H1 (cell line): ENCODE measurements at regions not wholly inside any gene's neighbourhood (a gene's known extent, or its start where the extent isn't known, plus 50 kb on each side); places are given as distances from the start of the nearest gene placed in this dataset.

Experiments
- CTCF ChIA-PET: fragments of 300-600 bp; sonication (Branson Sonifier 250); formaldehyde crosslinking; loops from one replicate; lab custom pipeline; 2021; ENCODE audit not compliant: partially characterized antibody; lab: Charles Lee
- POLR2A ChIA-PET: fragments of 300-600 bp; sonication (Branson Sonifier 250); formaldehyde crosslinking; loops from one replicate; lab custom pipeline; 2021; ENCODE audit warnings: inconsistent platforms; ENCODE audit not compliant: partially characterized antibody; lab: Charles Lee
- DNase-seq, 2 experiments: peaks; one replicate each; pipeline versions ENCODE4 v3.0.0 to v3.0.0-alpha.2; 2010 to 2022; ENCODE audit warnings: low spot score in 2 of 2, low read depth in 1 of 2, mixed read lengths in 1 of 2
- FAIRE-seq: peaks from 2 replicates; lab custom pipeline; 2011; peaks lifted over from hg19 to GRCh38; lab: Jason Lieb, UNC
- H2AFZ ChIP-seq: 2 replicates; pipeline ENCODE4 v1.8.1; 2012; ENCODE audit warnings: low read length, inconsistent platforms
- H2AK5ac ChIP-seq: 2 replicates; pipeline ENCODE4 v1.6.1; 2013; ENCODE audit warnings: low read depth, low read length
- H2BK120ac ChIP-seq: replicated peaks from 2 replicates; pipeline ENCODE3; 2013; ENCODE audit warnings: low read depth, low read length, inconsistent platforms
- H2BK12ac ChIP-seq: 2 replicates; pipeline ENCODE4 v1.6.1; 2013; ENCODE audit warnings: low read depth, low read length
- H2BK15ac ChIP-seq: 2 replicates; pipeline ENCODE4 v1.6.1; 2013; ENCODE audit warnings: low read length
- H2BK20ac ChIP-seq: 2 replicates; pipeline ENCODE4 v1.6.1; 2013; ENCODE audit warnings: low read length
- H2BK5ac ChIP-seq: 2 replicates; pipeline ENCODE4 v1.6.1; 2013; ENCODE audit warnings: low read depth, low read length
- H3K14ac ChIP-seq: 2 replicates; pipeline ENCODE4 v1.6.1; 2013; ENCODE audit warnings: inconsistent platforms; ENCODE audit not compliant: insufficient read length
- H3K18ac ChIP-seq: 2 replicates; pipeline ENCODE4 v1.6.1; 2013; ENCODE audit warnings: low read length; ENCODE audit errors: extremely low read depth
- H3K23ac ChIP-seq: 2 replicates; pipeline ENCODE4 v1.6.1; 2013; ENCODE audit warnings: inconsistent platforms; ENCODE audit not compliant: insufficient read length
- H3K23me2 ChIP-seq: 2 replicates; pipeline ENCODE4 v1.6.1; 2013; ENCODE audit warnings: low read depth, low read length
- H3K27ac ChIP-seq: 2 replicates; pipeline ENCODE4 v1.6.1; 2011; ENCODE audit warnings: low read depth, low read length, inconsistent platforms
- H3K27me3 ChIP-seq, 4 experiments: replicated peaks in 1 of 4; 1 replicate in 1 of 4; 2 replicates in 3 of 4; pipeline versions ENCODE4 v1.6.1 to v1.8.1; 2011 to 2013; ENCODE audit warnings: low read length in 3 of 4, mild to moderate bottlenecking in 3 of 4, inconsistent platforms in 2 of 4, mixed read lengths in 2 of 4, moderate library complexity in 1 of 4; ENCODE audit not compliant: control insufficient read depth in 3 of 4, insufficient read depth in 3 of 4; ENCODE audit errors: extremely low read depth in 1 of 4
- H3K36me3 ChIP-seq, 4 experiments: 2 replicates each; pipeline versions ENCODE4 v1.6.1 to v1.8.1; 2011 to 2013; ENCODE audit warnings: mild to moderate bottlenecking in 4 of 4, low read length in 3 of 4, moderate library complexity in 2 of 4, control low read depth in 1 of 4, inconsistent platforms in 1 of 4; ENCODE audit not compliant: insufficient read depth in 4 of 4, control insufficient read depth in 2 of 4
- H3K4ac ChIP-seq: replicated peaks from 2 replicates; pipeline ENCODE3; 2013; ENCODE audit warnings: low read length, low read depth, mixed read lengths, inconsistent platforms; ENCODE audit not compliant: insufficient read length
- H3K4me1 ChIP-seq, 4 experiments: replicated peaks in 1 of 4; 1 replicate in 1 of 4; 2 replicates in 3 of 4; pipeline versions ENCODE4 v1.6.1 to v1.8.1; 2011 to 2013; ENCODE audit warnings: low read length in 3 of 4, inconsistent platforms in 2 of 4, mixed read lengths in 1 of 4; ENCODE audit not compliant: insufficient read depth in 4 of 4, control insufficient read depth in 3 of 4
- H3K4me2 ChIP-seq, 2 experiments: 2 replicates each; pipeline versions ENCODE4 v1.6.1 to v1.8.1; 2011 to 2013; ENCODE audit warnings: low read depth in 2 of 2, low read length in 2 of 2, control low read depth in 1 of 2, inconsistent platforms in 1 of 2, mild to moderate bottlenecking in 1 of 2; ENCODE audit not compliant: insufficient read depth in 1 of 2
- H3K4me3 ChIP-seq, 4 experiments: fragments of 200-600, 300-600 bp in 1 of 4; sonication (generic), shearing (Covaris generic), sonication (Bioruptor Twin) in 1 of 4; 2 replicates each; pipeline versions ENCODE4 v1.5.1 to v1.8.1; 2011 to 2016; ENCODE audit warnings: low read length in 4 of 4, low read depth in 3 of 4, control low read depth in 2 of 4, inconsistent platforms in 2 of 4, mild to moderate bottlenecking in 2 of 4, mixed read lengths in 1 of 4, moderate library complexity in 1 of 4; ENCODE audit not compliant: insufficient read depth in 2 of 4; ENCODE audit errors: extremely low read depth in 1 of 4
- H3K56ac ChIP-seq: replicated peaks from 2 replicates; pipeline ENCODE3; 2013; ENCODE audit warnings: low read depth, mild to moderate bottlenecking, mixed read lengths, low read length, inconsistent platforms; ENCODE audit not compliant: insufficient read length
- H3K79me1 ChIP-seq: 2 replicates; pipeline ENCODE4 v1.6.1; 2013; ENCODE audit warnings: low read depth, low read length, control low read depth
- H3K79me2 ChIP-seq, 2 experiments: 2 replicates each; pipeline versions ENCODE4 v1.6.1 to v1.8.1; 2012 to 2013; ENCODE audit warnings: low read length in 2 of 2, mild to moderate bottlenecking in 2 of 2, inconsistent platforms in 1 of 2; ENCODE audit not compliant: insufficient read depth in 2 of 2, control insufficient read depth in 1 of 2
- H3K9ac ChIP-seq, 4 experiments: replicated peaks in 1 of 4; 1 replicate in 1 of 4; 2 replicates in 3 of 4; pipeline versions ENCODE4 v1.6.1 to v1.8.1; 2011 to 2013; ENCODE audit warnings: low read depth in 3 of 4, low read length in 3 of 4, control low read depth in 2 of 4, mild to moderate bottlenecking in 2 of 4, moderate library complexity in 2 of 4, inconsistent platforms in 1 of 4; ENCODE audit errors: extremely low read depth in 1 of 4
- H3K9me3 ChIP-seq, 2 experiments: 2 replicates each; pipeline versions ENCODE4 v1.6.1 to v1.8.1; 2012 to 2013; ENCODE audit warnings: mild to moderate bottlenecking in 2 of 2, moderate library complexity in 2 of 2, control low read depth in 1 of 2, inconsistent platforms in 1 of 2, low read depth in 1 of 2, low read length in 1 of 2, mixed read lengths in 1 of 2; ENCODE audit not compliant: insufficient read depth in 2 of 2
- H4K20me1 ChIP-seq, 2 experiments: replicated peaks in 1 of 2; 2 replicates each; pipeline versions ENCODE3 to v1.8.1; 2011 to 2013; ENCODE audit warnings: inconsistent platforms in 2 of 2, low read length in 2 of 2, mild to moderate bottlenecking in 1 of 2; ENCODE audit not compliant: insufficient read depth in 2 of 2, control insufficient read depth in 1 of 2
- H4K5ac ChIP-seq: 2 replicates; pipeline ENCODE4 v1.6.1; 2013; ENCODE audit warnings: low read length, low read depth, mixed read lengths, inconsistent platforms; ENCODE audit not compliant: insufficient read length
- H4K8ac ChIP-seq: 2 replicates; pipeline ENCODE4 v1.8.0; 2013; ENCODE audit warnings: mild to moderate bottlenecking, moderate library complexity, low read length, inconsistent platforms; ENCODE audit not compliant: insufficient read depth; ENCODE audit errors: extremely low read depth
- H4K91ac ChIP-seq: replicated peaks from 2 replicates; pipeline ENCODE3; 2013; ENCODE audit warnings: low read length, mixed read lengths, inconsistent platforms; ENCODE audit not compliant: insufficient read length
- CBX8 ChIP-seq: fragments of 300-800, 300-1000 bp; sonication (generic); IDR thresholded peaks from 2 replicates; pipeline ENCODE4 v1.7.1; 2016; ENCODE audit warnings: low read depth, low read length, borderline replicate concordance
- PHF8 ChIP-seq: fragments of 200-600 bp; sonication (generic); conservative IDR thresholded peaks from 2 replicates; pipeline ENCODE4 v1.7.1; 2012; ENCODE audit warnings: low read depth, mild to moderate bottlenecking, inconsistent platforms, low read length, moderate library complexity
- TCF12 ChIP-seq: IDR thresholded peaks from 2 replicates; pipeline ENCODE4 v1.6.1; 2011; ENCODE audit warnings: low read depth, mild to moderate bottlenecking, low read length
- whole genome bisulfite sequencing, 2 experiments: shearing (Covaris generic) in 1 of 2; methylation state at CpG; one replicate each; pipeline versions ENCODE4 v1.1.6 to v1.1.7; 2013 to 2015; ENCODE audit warnings: low lambda C conversion rate in 2 of 2, mixed read lengths in 2 of 2, inconsistent platforms in 1 of 2, low coverage in 1 of 2, missing lambda C conversion rate in 1 of 2; ENCODE audit not compliant: insufficient replicate concordance in 2 of 2, insufficient coverage in 1 of 2, insufficient read length in 1 of 2; ENCODE audit errors: extremely low coverage in 1 of 2, missing lambda C conversion rate in 1 of 2; 5-methylcytosine and 5-hydroxymethylcytosine counted together

DNA sequence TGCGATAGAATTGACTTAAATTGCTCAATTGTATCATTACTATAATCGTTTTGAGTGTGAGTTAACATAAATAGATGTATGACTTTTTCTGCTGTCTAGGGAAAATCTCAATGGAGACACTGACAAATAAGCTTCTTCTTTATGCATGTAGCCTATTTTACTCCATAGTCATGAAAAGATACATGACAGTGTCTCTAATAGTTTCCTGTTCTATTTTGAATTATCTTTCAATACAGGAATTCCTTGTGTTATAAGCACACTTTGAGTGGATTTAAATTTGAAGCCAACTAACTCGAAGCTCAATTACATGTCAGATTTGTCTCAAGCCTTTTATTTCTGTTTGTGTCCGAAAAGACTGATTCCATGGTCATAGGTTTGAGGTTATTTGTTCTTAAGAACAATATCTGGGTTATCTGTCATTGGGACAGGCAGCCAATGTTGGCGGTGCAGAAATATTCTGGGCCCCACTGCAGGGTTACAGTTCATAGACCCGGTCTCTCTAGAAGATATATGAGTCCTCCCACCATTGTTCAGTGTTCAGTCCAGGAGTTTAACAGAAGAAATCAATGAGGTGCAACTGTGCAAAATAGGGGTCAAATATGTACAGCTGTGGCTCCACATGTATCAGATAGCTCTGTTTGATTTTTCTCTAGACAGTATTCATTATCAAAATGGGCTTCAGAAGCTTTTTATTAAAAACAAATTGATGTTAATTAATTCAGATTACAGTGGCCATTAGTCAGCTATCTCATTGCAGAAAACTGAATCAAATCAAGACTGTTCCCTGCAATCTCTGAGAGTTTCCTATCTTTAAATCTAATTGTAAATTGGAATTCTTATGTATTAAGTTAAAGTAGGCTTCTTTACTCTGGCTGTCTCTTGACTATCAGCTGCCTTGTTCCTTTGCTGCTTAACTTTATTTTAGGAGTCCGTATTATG, 1238.8 kb downstream of the NXPH1 start:
- H4K5ac ChIP-seq, result no peak overlapping the region
- no peaks in the 10 kb centered on the region for H3K79me1 ChIP-seq

More for the DNA sequence above, 1238.8 kb downstream of the NXPH1 start:
- H3K4me1 ChIP-seq, result no peaks in the 10 kb centered on the region
- H3K9ac ChIP-seq, result no peak overlapping the region
- H3K23ac ChIP-seq, result no peak overlapping the region
- H2AFZ ChIP-seq, result no peak overlapping the region
- no peaks in the 10 kb centered on the region for H3K79me2 ChIP-seq
- DNase-seq, result no peak
- H3K56ac ChIP-seq, result no peak overlapping the region
- H4K91ac ChIP-seq, result no peak overlapping the region
- no peak overlapping the region for H3K18ac ChIP-seq
- H2BK12ac ChIP-seq, result no peak overlapping the region
- H4K8ac ChIP-seq, result no peak overlapping the region
- no peaks in the 10 kb centered on the region for H3K36me3 ChIP-seq
- no peaks in the 10 kb centered on the region for H4K20me1 ChIP-seq
- H3K4me2 ChIP-seq, result no peak overlapping the region
- TF ChIP-seq TCF12, result no peak
- TF ChIP-seq CBX8, result no peak
- TF ChIP-seq PHF8, result no peak
- no peak overlapping the region for H3K4ac ChIP-seq
- H2BK120ac ChIP-seq, result no peak overlapping the region
- no peak overlapping the region for H2AK5ac ChIP-seq
- peaks cover 0 to 1% (median 0%) of the 10 kb centered on the region in 4 experiments; a peak in 1 of 7 replicates for H3K27me3 ChIP-seq
- no peak for FAIRE-seq
- H2BK15ac ChIP-seq, result no peak overlapping the region
- no peak overlapping the region for H2BK20ac ChIP-seq
- no peaks in the 10 kb centered on the region for H3K23me2 ChIP-seq
- no peaks in the 10 kb centered on the region for H3K9me3 ChIP-seq
- H2BK5ac ChIP-seq, result no peak overlapping the region
- no peak overlapping the region for H3K27ac ChIP-seq
- H3K14ac ChIP-seq, result no peak overlapping the region
- ChIA-PET POLR2A (no interaction called here), CTCF (no interaction called here)
- 91% methylated on average over 7 of the region's 7 CpGs; no CpG with 5 or more reads in 1 of the 2 experiments for WGBS, 2 experiments
- H3K4me3 ChIP-seq, result no peak overlapping the region
